RWPE2 (cell line): ENCODE measurements at regions not wholly inside any gene's neighbourhood (a gene's known extent, or its start where the extent isn't known, plus 50 kb on each side); places are given as distances from the start of the nearest gene placed in this dataset.

Experiments used
- ATAC-seq: fragments of 200-7000 bp; cut with Tn5 transposase; 3 replicates; pipeline ENCODE4 v1.9.1; 2021; ENCODE audit warnings: low read depth
- DNase-seq: peaks from one replicate; pipeline ENCODE4 v3.0.0-alpha.2; 2020; ENCODE audit warnings: low spot score
- H3K27ac ChIP-seq: fragments of 450-650 bp; 2 replicates; pipeline ENCODE4 v1.5.1; 2017; ENCODE audit warnings: mild to moderate bottlenecking; ENCODE audit not compliant: poor library complexity, severe bottlenecking
- H3K27me3 ChIP-seq: fragments of 250-450 bp; sonication (Bioruptor Pico); 2 replicates; pipeline ENCODE4 v1.5.1; 2021; ENCODE audit warnings: mild to moderate bottlenecking, moderate library complexity; ENCODE audit not compliant: insufficient read depth, poor library complexity, severe bottlenecking
- H3K36me3 ChIP-seq: fragments of 250-450 bp; sonication (Bioruptor Pico); 2 replicates; pipeline ENCODE4 v1.5.1; 2020; ENCODE audit warnings: low read depth, mild to moderate bottlenecking, moderate library complexity
- H3K4me1 ChIP-seq: fragments of 250-450 bp; sonication (Bioruptor Pico); 2 replicates; pipeline ENCODE4 v1.5.1; 2021; ENCODE audit warnings: mild to moderate bottlenecking, moderate library complexity; ENCODE audit not compliant: insufficient read depth, poor library complexity, severe bottlenecking
- H3K4me3 ChIP-seq: fragments of 250-450 bp; sonication (Bioruptor Pico); 2 replicates; pipeline ENCODE4 v1.5.1; 2021; ENCODE audit warnings: mild to moderate bottlenecking, moderate library complexity; ENCODE audit not compliant: severe bottlenecking
- H3K9me3 ChIP-seq: fragments of 250-450 bp; sonication (Bioruptor Pico); 2 replicates; pipeline ENCODE4 v1.5.1; 2021; ENCODE audit warnings: mild to moderate bottlenecking, moderate library complexity; ENCODE audit not compliant: severe bottlenecking
- TF ChIP-seq, protein P1 (sequence below): fragments of 450-650 bp; IDR thresholded peaks from one replicate; pipeline ENCODE4 v1.5.1; 2017; ENCODE audit warnings: mild to moderate bottlenecking, moderate library complexity; ENCODE audit not compliant: poor library complexity, severe bottlenecking

DNA sequence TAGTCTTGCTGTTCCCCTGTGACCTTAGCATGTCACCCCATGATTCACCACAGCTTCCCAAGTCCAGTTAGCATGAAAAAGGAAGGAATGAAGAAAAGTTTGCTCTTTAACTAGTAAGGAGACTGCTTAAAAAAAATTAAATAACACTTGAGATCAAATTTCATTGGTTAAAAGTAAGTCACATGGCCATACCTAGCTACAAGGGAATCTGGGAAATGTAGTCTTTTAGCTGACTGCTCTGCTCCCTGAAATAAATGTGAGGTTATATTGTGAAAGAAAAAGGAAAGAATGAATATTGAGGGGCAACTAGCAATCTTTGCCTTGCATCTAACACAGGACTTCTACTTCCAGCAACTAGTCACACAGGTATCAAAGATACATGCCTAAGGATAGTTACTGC lies 84.7 kb upstream of the LRRN1 start:
- Histone ChIP-seq H3K4me3 (no peak overlapping the region), H3K27me3 (no peaks in the 10 kb centered on the region), H3K9me3 (no peaks in the 10 kb centered on the region), H3K27ac (no peak overlapping the region), H3K36me3 (no peaks in the 10 kb centered on the region), H3K4me1 (no peaks in the 10 kb centered on the region)
- no peak for ATAC-seq
- no peak for DNase-seq
- TF ChIP-seq, protein P1, sequence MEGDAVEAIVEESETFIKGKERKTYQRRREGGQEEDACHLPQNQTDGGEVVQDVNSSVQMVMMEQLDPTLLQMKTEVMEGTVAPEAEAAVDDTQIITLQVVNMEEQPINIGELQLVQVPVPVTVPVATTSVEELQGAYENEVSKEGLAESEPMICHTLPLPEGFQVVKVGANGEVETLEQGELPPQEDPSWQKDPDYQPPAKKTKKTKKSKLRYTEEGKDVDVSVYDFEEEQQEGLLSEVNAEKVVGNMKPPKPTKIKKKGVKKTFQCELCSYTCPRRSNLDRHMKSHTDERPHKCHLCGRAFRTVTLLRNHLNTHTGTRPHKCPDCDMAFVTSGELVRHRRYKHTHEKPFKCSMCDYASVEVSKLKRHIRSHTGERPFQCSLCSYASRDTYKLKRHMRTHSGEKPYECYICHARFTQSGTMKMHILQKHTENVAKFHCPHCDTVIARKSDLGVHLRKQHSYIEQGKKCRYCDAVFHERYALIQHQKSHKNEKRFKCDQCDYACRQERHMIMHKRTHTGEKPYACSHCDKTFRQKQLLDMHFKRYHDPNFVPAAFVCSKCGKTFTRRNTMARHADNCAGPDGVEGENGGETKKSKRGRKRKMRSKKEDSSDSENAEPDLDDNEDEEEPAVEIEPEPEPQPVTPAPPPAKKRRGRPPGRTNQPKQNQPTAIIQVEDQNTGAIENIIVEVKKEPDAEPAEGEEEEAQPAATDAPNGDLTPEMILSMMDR = no peak

DNA sequence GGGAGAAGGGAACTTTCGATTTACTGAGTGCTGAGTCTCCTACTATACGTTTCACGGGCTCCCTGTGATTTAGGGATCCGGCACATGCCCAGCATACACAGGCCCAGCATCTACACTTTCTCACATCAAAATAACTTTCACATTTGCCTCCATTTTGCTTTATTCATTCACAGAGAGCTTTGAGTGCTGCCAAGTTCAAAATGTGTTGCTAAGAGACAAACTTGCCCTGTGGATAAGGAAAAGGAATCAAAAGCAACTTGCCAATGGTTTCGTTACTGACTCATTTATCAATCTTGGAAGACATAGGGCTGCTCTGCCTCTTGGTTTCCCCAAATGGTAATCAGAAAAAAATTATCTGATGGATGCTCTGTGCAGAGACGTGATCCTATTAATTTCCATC lies 86.3 kb upstream of the LRRN1 start:
- H3K4me1 ChIP-seq = no peaks in the 10 kb centered on the region
- ATAC-seq (no peak), DNase-seq (no peak)
- H3K27me3 ChIP-seq = no peaks in the 10 kb centered on the region
- H3K9me3 ChIP-seq = no peaks in the 10 kb centered on the region
- no peaks in the 10 kb centered on the region for H3K36me3 ChIP-seq
- TF ChIP-seq, protein P1 = no peak
- no peak overlapping the region for H3K27ac ChIP-seq
- H3K4me3 ChIP-seq = no peak overlapping the region

DNA sequence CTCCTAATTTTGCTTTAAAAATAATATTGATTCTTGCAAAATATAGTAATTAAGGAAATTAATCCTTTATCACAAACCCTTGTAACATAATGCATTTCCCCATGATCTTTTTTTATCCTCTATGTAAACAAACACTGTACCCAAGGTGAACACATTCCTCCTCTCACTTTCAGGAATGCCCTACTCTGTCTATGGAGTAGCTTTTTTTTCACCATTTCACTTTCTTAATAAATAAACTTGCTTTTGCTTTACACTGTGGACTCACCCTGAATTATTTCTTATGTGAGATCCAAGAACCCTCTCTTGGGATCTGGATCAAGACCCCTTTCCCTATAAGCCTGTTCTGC lies 90.5 kb upstream of the LRRN1 start:
- no peaks in the 10 kb centered on the region for H3K27me3 ChIP-seq
- H3K27ac ChIP-seq = no peak overlapping the region
- TF ChIP-seq, protein P1 = no peak
- ATAC-seq (peak; percentile 51; the same call in 1 of the 3 replicates), DNase-seq (no peak)
- peaks cover 2% of the 10 kb centered on the region for H3K9me3 ChIP-seq
- no peak overlapping the region for H3K4me3 ChIP-seq
- no peaks in the 10 kb centered on the region for H3K36me3 ChIP-seq
- no peaks in the 10 kb centered on the region for H3K4me1 ChIP-seq

DNA sequence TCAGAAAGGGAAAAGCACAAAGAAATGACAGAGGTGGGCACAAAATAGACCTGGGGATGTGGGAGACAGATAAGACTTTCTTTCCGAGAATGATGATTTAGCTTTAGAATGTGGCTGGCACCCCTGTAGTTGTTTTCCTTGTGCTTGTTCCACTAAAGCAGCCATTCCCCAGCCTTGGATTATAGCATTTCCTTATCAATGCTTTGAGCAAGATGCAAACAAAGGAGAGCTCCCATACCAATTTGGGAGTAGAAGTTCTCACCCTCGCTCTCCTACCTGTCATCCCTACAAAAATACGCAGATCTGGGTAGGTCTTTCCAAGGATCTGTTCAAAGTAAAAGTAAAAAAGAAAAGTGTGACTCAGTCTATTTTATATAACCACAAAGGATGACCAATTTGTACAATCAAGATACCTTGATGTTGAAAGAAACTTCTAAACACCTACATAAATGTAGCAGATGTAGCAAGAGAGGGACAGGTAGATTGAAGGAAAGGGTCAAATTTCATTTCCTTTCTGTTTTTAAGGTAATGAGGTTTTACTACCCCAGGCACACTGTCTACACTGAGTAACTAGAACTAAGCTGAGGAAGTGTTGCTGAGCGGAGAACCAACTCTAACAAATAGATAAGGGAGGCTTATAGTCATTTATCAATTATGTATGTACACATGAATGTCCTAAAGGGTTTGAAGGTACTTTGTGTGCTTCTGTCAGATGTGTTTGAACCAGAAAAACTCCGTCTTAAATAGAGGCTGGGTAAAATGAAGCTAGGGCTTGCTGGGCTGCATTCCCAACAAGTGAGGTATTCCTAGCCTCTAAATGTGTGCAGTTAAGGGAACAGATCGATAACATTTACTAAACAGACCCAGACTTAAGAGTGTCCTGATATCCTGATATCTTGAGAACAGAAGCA lies 91.1 kb upstream of the LRRN1 start:
- Histone ChIP-seq H3K27me3 (no peaks in the 10 kb centered on the region), H3K9me3 (peaks cover 2% of the 10 kb centered on the region), H3K27ac (no peak overlapping the region), H3K4me1 (no peaks in the 10 kb centered on the region), H3K4me3 (no peak overlapping the region), H3K36me3 (no peaks in the 10 kb centered on the region)
- TF ChIP-seq, protein P1 = no peak
- no peak for DNase-seq
- ATAC-seq = peak; percentile 83
